Cerebellar cortex (tissue), 1 donor: ENCODE measurements at regions not wholly inside any gene's neighbourhood (a gene's known extent, or its start where the extent isn't known, plus 50 kb on each side); places are given as distances from the start of the nearest gene placed in this dataset.

Source experiments
- DNase-seq: peaks from one replicate; pipeline ENCODE4 v3.0.0-alpha.2; 2015; ENCODE audit warnings: low spot score

DNA sequence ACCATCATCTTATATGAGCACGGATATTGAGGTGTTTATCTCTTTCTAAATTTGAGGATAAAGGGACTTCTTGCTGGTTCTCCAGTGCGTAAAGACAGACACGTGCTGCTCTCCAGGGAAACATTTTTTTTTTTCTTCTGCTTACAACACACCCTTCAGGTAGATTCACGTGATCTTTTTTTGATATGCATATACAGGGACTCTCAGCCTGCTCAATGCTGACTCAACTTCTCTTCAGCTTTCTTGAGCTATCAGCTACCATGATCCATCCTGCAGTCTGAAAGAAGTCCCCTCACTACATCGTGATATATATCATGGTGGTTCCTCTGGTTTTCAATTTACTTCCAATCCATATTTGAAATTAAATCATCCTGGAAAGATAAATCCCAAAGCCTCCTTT lies 87.1 kb upstream of the SLITRK3 start:
- DNase-seq: no peak

DNA sequence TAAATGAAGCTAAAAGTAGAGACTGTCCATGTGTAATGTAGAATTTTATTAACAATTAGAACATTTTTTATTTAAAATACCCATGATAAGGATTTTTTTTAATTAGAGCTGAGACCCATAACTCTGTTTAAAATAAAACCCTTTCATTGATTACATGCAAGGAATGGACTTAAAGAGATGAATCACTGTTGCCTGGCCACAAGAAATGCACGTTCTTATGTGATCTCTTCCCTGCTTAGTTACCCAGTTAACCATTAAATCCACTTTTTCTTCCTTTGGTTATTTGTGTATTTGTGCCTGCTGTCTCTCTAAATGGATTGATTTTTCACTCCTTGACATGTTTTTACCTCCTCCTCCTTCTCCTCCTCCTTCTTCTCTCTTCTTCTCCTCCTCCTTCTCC lies 83.3 kb upstream of the SLITRK3 start:
- no peak for DNase-seq

DNA sequence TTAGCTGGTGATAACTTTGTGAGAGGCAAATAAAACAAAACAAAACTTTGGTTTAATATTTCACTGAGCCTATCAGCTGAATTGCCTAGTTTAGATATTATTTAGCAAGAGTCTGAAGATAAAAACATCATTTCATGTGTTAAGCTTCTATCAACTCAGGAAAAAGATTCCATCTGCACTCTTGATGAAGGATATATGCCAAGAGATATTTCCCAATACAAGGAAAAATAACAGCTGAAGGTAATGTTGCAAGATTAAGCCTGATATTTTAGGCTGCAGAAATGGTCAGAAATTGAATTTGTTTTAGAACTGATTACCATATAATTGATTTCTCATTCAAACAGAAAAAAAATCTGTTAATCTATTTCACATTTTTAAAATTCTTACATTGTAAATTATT lies 77.2 kb upstream of the SLITRK3 start:
- no peak for DNase-seq

GRCh38 chr3:165259541-165260193 lies 63.5 kb upstream of the SLITRK3 start:
- peak; percentile 29 for DNase-seq

DNA sequence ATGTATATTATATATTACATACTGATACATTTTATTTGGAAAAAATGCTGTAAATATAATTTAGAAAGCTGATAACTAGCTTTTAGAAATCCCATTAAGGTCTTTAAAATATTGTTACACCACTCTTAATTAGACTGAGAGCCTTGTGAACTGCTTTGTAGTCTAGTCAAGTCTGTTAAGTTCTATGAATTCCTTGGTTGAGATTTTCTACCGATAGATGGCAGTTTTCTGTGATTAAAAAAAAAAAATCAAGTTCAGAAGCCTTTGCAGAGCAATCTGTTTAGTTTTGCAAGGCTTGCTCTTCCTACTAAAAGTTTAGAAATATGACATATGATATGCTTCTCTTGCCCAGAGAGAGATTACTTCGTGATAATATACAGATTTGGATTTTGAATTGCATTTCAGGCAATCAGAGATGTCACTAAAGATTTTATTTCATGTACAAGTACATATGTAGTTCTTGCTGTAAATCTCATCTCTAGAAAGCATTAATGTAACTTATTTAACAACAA lies 60.4 kb upstream of the SLITRK3 start:
- DNase-seq: peak; percentile 28

GRCh38 chr3:165254812-165255211 lies 58.6 kb upstream of the SLITRK3 start:
- peak; percentile 71 for DNase-seq
